HepG2 (cell line): ENCODE measurements at regions not wholly inside any gene's neighbourhood (a gene's known extent, or its start where the extent isn't known, plus 50 kb on each side); places are given as distances from the start of the nearest gene placed in this dataset.

Experiments used
- ATAC-seq: fragments of 200-7000 bp; cut with Tn5 transposase; 3 replicates; pipeline ENCODE4 v1.9.1; 2020; ENCODE audit warnings: mild to moderate bottlenecking, moderate library complexity
- BruUV-seq: library from RNA; stranded (reverse); fragments of 400-500 nt; replicated peaks from 2 replicates; lab custom pipeline; 2021; lab: Mats Ljungman, UMichigan
- CTCF ChIA-PET: fragments of 300-600 bp; formaldehyde crosslinking; extraction: SDS; loops from one replicate; lab custom pipeline; 2021; ENCODE audit warnings: low total read pairs, inconsistent platforms, low intra/inter-chr PET ratio; lab: Yijun Ruan, JAX
- POLR2A ChIA-PET: fragments of 350-600 bp; sonication (Branson Sonifier 250); formaldehyde crosslinking; loops from one replicate; lab custom pipeline; 2020; ENCODE audit warnings: antibody characterized with exemption, inconsistent platforms; lab: Yijun Ruan, JAX
- DNase-seq: peaks from one replicate; pipeline ENCODE4 v3.0.0-alpha.2; 2015; ENCODE audit warnings: low spot score
- FAIRE-seq: peaks from 3 replicates; lab custom pipeline; 2011; peaks lifted over from hg19 to GRCh38; lab: Jason Lieb, UNC
- H2AFZ ChIP-seq: one replicate; pipeline ENCODE4 v1.6.1; 2011; ENCODE audit warnings: low read length, inconsistent platforms
- H3K27ac ChIP-seq: fragments of 300-600 bp; 3 replicates; pipeline ENCODE4 v1.8.0; 2011; ENCODE audit warnings: mixed run types, mild to moderate bottlenecking, mixed read lengths, low read length, inconsistent platforms; ENCODE audit not compliant: insufficient read depth; ENCODE audit errors: extremely low read length
- H3K27me3 ChIP-seq, 2 experiments: fragments of 200-600 bp in 1 of 2; 2 replicates in 1 of 2; 3 replicates in 1 of 2; pipeline versions ENCODE4 v1.6.0 to v1.8.0; 2011; ENCODE audit warnings: low read length in 2 of 2, mild to moderate bottlenecking in 2 of 2, moderate library complexity in 2 of 2, inconsistent platforms in 1 of 2; ENCODE audit not compliant: insufficient read depth in 2 of 2, control insufficient read depth in 1 of 2
- H3K36me3 ChIP-seq, 2 experiments: fragments of 200-600 bp in 1 of 2; replicated peaks in 1 of 2; 2 replicates in 1 of 2; 3 replicates in 1 of 2; pipeline versions ENCODE4 v1.5.1 to v1.8.0; 2011; ENCODE audit warnings: low read length in 2 of 2, inconsistent platforms in 1 of 2; ENCODE audit not compliant: insufficient read depth in 2 of 2, control insufficient read depth in 1 of 2
- H3K4me1 ChIP-seq: 2 replicates; pipeline ENCODE4 v1.5.1; 2012; ENCODE audit warnings: low read length, inconsistent platforms; ENCODE audit not compliant: insufficient read depth
- H3K4me2 ChIP-seq: 2 replicates; pipeline ENCODE4 v1.6.0; 2011; ENCODE audit warnings: low read depth, low read length, inconsistent platforms
- H3K4me3 ChIP-seq, 3 experiments: fragments of 200-600 bp in 1 of 3; sonication (generic), shearing (Covaris generic) in 1 of 3; replicated peaks in 1 of 3; 2 replicates each; pipeline ENCODE4 v1.5.1; 2011 to 2016; ENCODE audit warnings: low read length in 3 of 3, inconsistent platforms in 2 of 3, low read depth in 2 of 3, mild to moderate bottlenecking in 2 of 3, control low read depth in 1 of 3, mixed read lengths in 1 of 3; ENCODE audit not compliant: insufficient read depth in 1 of 3
- H3K79me2 ChIP-seq: one replicate; pipeline ENCODE4 v1.6.1; 2011; ENCODE audit warnings: low read length, inconsistent platforms; ENCODE audit not compliant: insufficient read depth
- H3K9ac ChIP-seq: 2 replicates; pipeline ENCODE4 v1.6.0; 2011; ENCODE audit warnings: mild to moderate bottlenecking, low read depth, low read length, inconsistent platforms; ENCODE audit not compliant: insufficient read depth
- H3K9me3 ChIP-seq: 2 replicates; pipeline ENCODE4 v1.5.1; 2012; ENCODE audit warnings: mild to moderate bottlenecking, low read length
- H4K20me1 ChIP-seq: 2 replicates; pipeline ENCODE4 v1.6.0; 2011; ENCODE audit warnings: inconsistent platforms, mild to moderate bottlenecking, low read length, moderate library complexity; ENCODE audit not compliant: insufficient read depth
- ATM ChIP-seq: fragments of 450-650 bp; IDR thresholded peaks from 2 replicates; pipeline ENCODE4 v1.7.1; 2017; ENCODE audit warnings: mild to moderate bottlenecking, borderline replicate concordance
- HOXA3 ChIP-seq: sonication (generic); formaldehyde crosslinking; IDR thresholded peaks from 2 replicates; pipeline ENCODE4 v1.5.0; 2020; ENCODE audit warnings: missing genetic modification reagents
- MXI1 ChIP-seq: IDR thresholded peaks from 3 replicates; pipeline ENCODE4 v1.6.1; 2012; ENCODE audit warnings: low read depth, low read length, inconsistent platforms, borderline replicate concordance
- NFYB ChIP-seq: sonication (generic); formaldehyde crosslinking; IDR thresholded peaks from 2 replicates; pipeline ENCODE4 v1.4.0; 2020; ENCODE audit warnings: missing genetic modification reagents
- POGK ChIP-seq: sonication (generic); formaldehyde crosslinking; conservative IDR thresholded peaks from 2 replicates; pipeline ENCODE4 v1.8.0; 2022; ENCODE audit warnings: mild to moderate bottlenecking, moderate library complexity, missing genetic modification reagents
- ZHX1 ChIP-seq: sonication (generic); formaldehyde crosslinking; IDR thresholded peaks from 2 replicates; pipeline ENCODE4 v1.8.1; 2022; ENCODE audit warnings: low read depth, mild to moderate bottlenecking, missing genetic modification reagents
- ZNF598 ChIP-seq: sonication (generic); formaldehyde crosslinking; IDR thresholded peaks from 2 replicates; pipeline ENCODE4 v1.5.1; 2020; ENCODE audit warnings: mild to moderate bottlenecking, missing genetic modification reagents, borderline replicate concordance
- WGBS: methylation state at CpG from one replicate; pipeline ENCODE4 v1.1.6; 2017; ENCODE audit warnings: low lambda C conversion rate; 5-methylcytosine and 5-hydroxymethylcytosine counted together
- in situ Hi-C: cut with HindIII; loops from 2 replicates; pipeline ENCODE4 v1.10.0; 2017; ENCODE audit warnings: low pct_unique_long_range_greater_than_20kb; ENCODE audit not compliant: extremely low pct_ligation_motif_present
- intact Hi-C: fragments of 100-400 bp; cut with micrococcal nuclease; formaldehyde crosslinking; loops from one replicate; pipeline ENCODE4 v1.10.0; 2022; ENCODE audit not compliant: unreplicated experiment
- TF ChIP-seq, protein P1 (sequence below): sonication (generic); formaldehyde crosslinking; IDR thresholded peaks from 2 replicates; pipeline ENCODE4 v1.4.0; 2020; ENCODE audit warnings: missing genetic modification reagents
- TF ChIP-seq, protein P2 (sequence below): sonication (generic); formaldehyde crosslinking; IDR thresholded peaks from 2 replicates; pipeline ENCODE4 v1.4.0; 2020; ENCODE audit warnings: mild to moderate bottlenecking, missing genetic modification reagents, borderline replicate concordance
- TF ChIP-seq, protein P3 (sequence below): sonication (generic); formaldehyde crosslinking; conservative IDR thresholded peaks from 2 replicates; pipeline ENCODE4 v1.4.0; 2020; ENCODE audit warnings: mild to moderate bottlenecking, missing genetic modification reagents, moderate library complexity
- TF ChIP-seq, protein P4 (sequence below): sonication (generic); formaldehyde crosslinking; IDR thresholded peaks from 2 replicates; pipeline ENCODE4 v1.5.1; 2020; ENCODE audit warnings: mild to moderate bottlenecking, missing genetic modification reagents, borderline replicate concordance

DNA sequence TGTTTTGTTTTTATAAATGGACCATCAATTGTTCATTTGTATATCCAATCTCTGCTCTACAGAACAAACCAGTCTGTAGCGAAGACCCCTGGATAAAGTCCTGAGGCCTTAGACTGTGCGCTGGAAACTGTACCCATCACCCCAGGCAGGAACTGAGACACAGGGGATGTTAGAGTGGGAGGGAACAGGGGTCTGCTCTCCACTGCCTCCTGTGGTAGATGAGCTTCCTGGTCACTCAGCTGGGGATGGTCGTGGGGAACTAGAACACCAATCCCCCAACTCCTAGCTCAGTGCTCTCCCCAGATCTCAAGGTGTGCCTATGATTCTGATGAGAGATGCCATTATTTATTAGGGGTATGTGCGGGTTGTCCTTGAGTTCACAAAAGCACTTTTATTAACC, 340.2 kb upstream of the IGF1R start:
- H3K4me2 ChIP-seq, result no peak overlapping the region
- in situ Hi-C loops (no loop called here), intact Hi-C loops (no loop called here)
- H3K36me3 ChIP-seq, result no peaks in the 10 kb centered on the region
- POLR2A ChIA-PET, result no interaction called here
- no TSS peak for BruUV-seq
- ATAC-seq, result peak; percentile 46
- no peak for DNase-seq
- H2AFZ ChIP-seq, result no peak overlapping the region
- no peaks in the 10 kb centered on the region for H3K9me3 ChIP-seq
- no peak overlapping the region for H3K9ac ChIP-seq
- H3K4me1 ChIP-seq, result no peaks in the 10 kb centered on the region
- WGBS, result 0% methylated on average over 2 of the region's 4 CpGs
- H3K27ac ChIP-seq, result no peak overlapping the region
- H3K79me2 ChIP-seq, result no peaks in the 10 kb centered on the region
- H3K4me3 ChIP-seq, result no peak overlapping the region
- H3K27me3 ChIP-seq, result peaks cover 0 to 25% of the 10 kb centered on the region in 2 experiments; a peak in 2 of 5 replicates
- CTCF ChIA-PET, result no interaction called here
- H4K20me1 ChIP-seq, result no peaks in the 10 kb centered on the region
- FAIRE-seq, result no peak
- TF ChIP-seq ATM (no peak), ZHX1 (CRISPR knock-in tag) (no peak), MXI1 (no peak), HOXA3 (CRISPR knock-in tag) (no peak), ZNF598 (CRISPR knock-in tag) (no peak), NFYB (CRISPR knock-in tag) (no peak), POGK (CRISPR knock-in tag) (no peak)
- TF ChIP-seq, protein P1, sequence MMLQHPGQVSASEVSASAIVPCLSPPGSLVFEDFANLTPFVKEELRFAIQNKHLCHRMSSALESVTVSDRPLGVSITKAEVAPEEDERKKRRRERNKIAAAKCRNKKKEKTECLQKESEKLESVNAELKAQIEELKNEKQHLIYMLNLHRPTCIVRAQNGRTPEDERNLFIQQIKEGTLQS (CRISPR knock-in tag), result no peak
- TF ChIP-seq, protein P2, sequence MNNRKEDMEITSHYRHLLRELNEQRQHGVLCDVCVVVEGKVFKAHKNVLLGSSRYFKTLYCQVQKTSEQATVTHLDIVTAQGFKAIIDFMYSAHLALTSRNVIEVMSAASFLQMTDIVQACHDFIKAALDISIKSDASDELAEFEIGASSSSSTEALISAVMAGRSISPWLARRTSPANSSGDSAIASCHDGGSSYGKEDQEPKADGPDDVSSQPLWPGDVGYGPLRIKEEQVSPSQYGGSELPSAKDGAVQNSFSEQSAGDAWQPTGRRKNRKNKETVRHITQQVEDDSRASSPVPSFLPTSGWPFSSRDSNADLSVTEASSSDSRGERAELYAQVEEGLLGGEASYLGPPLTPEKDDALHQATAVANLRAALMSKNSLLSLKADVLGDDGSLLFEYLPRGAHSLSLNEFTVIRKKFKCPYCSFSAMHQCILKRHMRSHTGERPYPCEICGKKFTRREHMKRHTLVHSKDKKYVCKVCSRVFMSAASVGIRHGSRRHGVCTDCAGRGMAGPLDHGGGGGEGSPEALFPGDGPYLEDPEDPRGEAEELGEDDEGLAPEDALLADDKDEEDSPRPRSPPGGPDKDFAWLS (CRISPR knock-in tag), result no peak
- TF ChIP-seq, protein P3, sequence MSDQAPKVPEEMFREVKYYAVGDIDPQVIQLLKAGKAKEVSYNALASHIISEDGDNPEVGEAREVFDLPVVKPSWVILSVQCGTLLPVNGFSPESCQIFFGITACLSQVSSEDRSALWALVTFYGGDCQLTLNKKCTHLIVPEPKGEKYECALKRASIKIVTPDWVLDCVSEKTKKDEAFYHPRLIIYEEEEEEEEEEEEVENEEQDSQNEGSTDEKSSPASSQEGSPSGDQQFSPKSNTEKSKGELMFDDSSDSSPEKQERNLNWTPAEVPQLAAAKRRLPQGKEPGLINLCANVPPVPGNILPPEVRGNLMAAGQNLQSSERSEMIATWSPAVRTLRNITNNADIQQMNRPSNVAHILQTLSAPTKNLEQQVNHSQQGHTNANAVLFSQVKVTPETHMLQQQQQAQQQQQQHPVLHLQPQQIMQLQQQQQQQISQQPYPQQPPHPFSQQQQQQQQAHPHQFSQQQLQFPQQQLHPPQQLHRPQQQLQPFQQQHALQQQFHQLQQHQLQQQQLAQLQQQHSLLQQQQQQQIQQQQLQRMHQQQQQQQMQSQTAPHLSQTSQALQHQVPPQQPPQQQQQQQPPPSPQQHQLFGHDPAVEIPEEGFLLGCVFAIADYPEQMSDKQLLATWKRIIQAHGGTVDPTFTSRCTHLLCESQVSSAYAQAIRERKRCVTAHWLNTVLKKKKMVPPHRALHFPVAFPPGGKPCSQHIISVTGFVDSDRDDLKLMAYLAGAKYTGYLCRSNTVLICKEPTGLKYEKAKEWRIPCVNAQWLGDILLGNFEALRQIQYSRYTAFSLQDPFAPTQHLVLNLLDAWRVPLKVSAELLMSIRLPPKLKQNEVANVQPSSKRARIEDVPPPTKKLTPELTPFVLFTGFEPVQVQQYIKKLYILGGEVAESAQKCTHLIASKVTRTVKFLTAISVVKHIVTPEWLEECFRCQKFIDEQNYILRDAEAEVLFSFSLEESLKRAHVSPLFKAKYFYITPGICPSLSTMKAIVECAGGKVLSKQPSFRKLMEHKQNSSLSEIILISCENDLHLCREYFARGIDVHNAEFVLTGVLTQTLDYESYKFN, result no peak
- TF ChIP-seq, protein P4, sequence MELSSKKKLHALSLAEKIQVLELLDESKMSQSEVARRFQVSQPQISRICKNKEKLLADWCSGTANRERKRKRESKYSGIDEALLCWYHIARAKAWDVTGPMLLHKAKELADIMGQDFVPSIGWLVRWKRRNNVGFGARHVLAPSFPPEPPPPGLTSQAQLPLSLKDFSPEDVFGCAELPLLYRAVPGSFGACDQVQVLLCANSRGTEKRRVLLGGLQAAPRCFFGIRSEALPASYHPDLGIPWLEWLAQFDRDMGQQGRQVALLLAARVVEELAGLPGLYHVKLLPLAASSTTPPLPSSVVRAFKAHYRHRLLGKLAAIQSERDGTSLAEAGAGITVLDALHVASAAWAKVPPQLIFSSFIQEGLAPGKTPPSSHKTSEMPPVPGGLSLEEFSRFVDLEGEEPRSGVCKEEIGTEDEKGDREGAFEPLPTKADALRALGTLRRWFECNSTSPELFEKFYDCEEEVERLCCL, result no peak
